ENCODE measurements at regions not wholly inside any gene's neighbourhood (a gene's known extent, or its start where the extent isn't known, plus 50 kb on each side); places are given as distances from the start of the nearest gene placed in this dataset.
A peak's percentile ranks its signal among the peaks of the same experiment; 100 is the strongest.

GRCh38 chr17:77009877-77010276 lies 130.9 kb upstream of the SEC14L1 start:
- 86% methylated on average over 2 of the region's 2 CpGs for WGBS
- no peaks in the 10 kb centered on the region for H3K4me1 ChIP-seq (replicated peaks)
- H3K36me3 ChIP-seq, result no peaks in the 10 kb centered on the region
- H3K4me3 ChIP-seq, result no peak overlapping the region
- DNase-seq (ENCODE audit: low spot score), result no peak
- intact Hi-C loops (cut with DNase I), result no loop called here
- H3K9me3 ChIP-seq, result no peaks in the 10 kb centered on the region
- no peak for TF ChIP-seq POLR2A (IDR thresholded peaks at IDR 0.05)
- TF ChIP-seq, protein P1, sequence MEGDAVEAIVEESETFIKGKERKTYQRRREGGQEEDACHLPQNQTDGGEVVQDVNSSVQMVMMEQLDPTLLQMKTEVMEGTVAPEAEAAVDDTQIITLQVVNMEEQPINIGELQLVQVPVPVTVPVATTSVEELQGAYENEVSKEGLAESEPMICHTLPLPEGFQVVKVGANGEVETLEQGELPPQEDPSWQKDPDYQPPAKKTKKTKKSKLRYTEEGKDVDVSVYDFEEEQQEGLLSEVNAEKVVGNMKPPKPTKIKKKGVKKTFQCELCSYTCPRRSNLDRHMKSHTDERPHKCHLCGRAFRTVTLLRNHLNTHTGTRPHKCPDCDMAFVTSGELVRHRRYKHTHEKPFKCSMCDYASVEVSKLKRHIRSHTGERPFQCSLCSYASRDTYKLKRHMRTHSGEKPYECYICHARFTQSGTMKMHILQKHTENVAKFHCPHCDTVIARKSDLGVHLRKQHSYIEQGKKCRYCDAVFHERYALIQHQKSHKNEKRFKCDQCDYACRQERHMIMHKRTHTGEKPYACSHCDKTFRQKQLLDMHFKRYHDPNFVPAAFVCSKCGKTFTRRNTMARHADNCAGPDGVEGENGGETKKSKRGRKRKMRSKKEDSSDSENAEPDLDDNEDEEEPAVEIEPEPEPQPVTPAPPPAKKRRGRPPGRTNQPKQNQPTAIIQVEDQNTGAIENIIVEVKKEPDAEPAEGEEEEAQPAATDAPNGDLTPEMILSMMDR (IDR thresholded peaks at IDR 0.05), result no peak
- no peak for TF ChIP-seq POLR2AphosphoS5 (IDR thresholded peaks at IDR 0.05)
- H3K27ac ChIP-seq, result no peak overlapping the region
- H3K27me3 ChIP-seq (replicated peaks; ENCODE audit: insufficient read depth), result no peaks in the 10 kb centered on the region

DNA sequence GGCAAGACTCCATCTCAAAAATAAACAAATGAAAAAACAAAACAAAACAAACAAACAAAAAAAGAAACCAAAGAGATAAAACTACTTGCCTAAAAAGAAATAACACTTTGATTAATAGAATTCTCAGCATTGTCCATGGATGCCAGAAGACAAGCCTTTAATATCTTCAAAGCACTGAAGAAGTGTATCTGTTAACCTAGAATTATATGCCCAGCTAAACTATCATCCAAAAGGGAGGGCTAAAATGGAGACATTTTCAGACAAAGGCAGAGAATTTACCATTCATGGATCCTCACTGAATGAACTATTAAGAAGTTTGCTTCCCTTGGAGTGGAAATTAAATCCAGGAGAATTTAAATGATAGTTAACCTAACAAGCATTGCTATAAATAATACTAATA lies 130.1 kb upstream of the SEC14L1 start:
- Histone ChIP-seq H3K36me3 (no peaks in the 10 kb centered on the region), H3K27me3 (replicated peaks; ENCODE audit: insufficient read depth) (no peaks in the 10 kb centered on the region), H3K27ac (no peak overlapping the region), H3K4me1 (replicated peaks) (no peaks in the 10 kb centered on the region), H3K9me3 (no peaks in the 10 kb centered on the region), H3K4me3 (no peak overlapping the region)
- no peak for DNase-seq (ENCODE audit: low spot score)
- intact Hi-C loops (cut with DNase I), result no loop called here
- TF ChIP-seq, protein P1 (IDR thresholded peaks at IDR 0.05), result no peak
- TF ChIP-seq POLR2A (IDR thresholded peaks at IDR 0.05) (no peak), POLR2AphosphoS5 (IDR thresholded peaks at IDR 0.05) (no peak)

DNA sequence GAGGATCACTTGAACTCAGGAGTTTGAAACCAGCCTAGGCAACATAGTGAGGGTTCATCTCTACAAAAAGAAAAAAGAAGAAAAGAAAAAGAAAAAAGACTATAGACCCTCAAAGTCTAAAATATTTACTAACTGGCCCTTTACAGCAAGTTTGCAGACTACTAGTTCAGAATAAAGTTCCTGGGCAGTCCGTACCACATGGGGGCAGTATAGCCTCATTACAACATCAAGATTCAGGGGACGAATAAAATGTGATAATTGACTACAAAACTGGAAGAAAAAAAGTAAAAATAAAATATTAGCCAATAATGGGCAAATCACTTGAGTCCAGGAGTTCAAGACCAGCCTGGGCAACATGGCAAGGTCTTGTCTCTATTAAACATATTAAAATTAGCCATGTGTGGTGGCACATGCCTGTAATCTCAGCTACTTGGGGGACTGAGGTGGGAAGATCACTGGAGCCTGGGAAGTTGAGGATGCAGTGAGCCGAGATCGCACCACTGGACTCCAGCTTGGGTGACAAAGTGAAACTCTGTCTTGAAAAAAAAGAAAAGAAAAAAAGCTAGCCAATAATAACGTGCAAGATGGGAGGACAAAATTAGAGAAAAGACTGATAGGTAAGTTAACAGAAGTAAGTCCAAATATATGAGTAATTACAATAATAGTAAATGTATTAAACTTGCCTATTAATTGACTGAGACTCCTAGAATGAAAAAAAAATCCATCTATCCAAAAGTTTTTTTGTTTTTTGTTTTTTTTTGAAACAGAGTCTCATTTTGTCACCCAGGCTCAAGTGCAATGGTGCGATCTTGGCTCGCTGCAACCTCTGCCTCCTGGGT lies 129.4 kb upstream of the SEC14L1 start:
- peak; percentile 10 for DNase-seq (ENCODE audit: low spot score)
- 64% methylated on average over 7 of the region's 7 CpGs for WGBS
- H3K4me3 ChIP-seq, result no peak overlapping the region
- no peaks in the 10 kb centered on the region for H3K36me3 ChIP-seq
- H3K9me3 ChIP-seq, result no peaks in the 10 kb centered on the region
- intact Hi-C loops (cut with DNase I), result no loop called here
- no peaks in the 10 kb centered on the region for H3K4me1 ChIP-seq (replicated peaks)
- H3K27ac ChIP-seq, result no peak overlapping the region
- TF ChIP-seq POLR2A (IDR thresholded peaks at IDR 0.05), result no peak
- TF ChIP-seq, protein P1 (IDR thresholded peaks at IDR 0.05), result peak in 3 of 4 experiments; percentile 30 to 42 (median 41)
- no peak for TF ChIP-seq POLR2AphosphoS5 (IDR thresholded peaks at IDR 0.05)
- H3K27me3 ChIP-seq (replicated peaks; ENCODE audit: insufficient read depth), result no peaks in the 10 kb centered on the region

GRCh38 chr17:77018504-77018903 lies 122.3 kb upstream of the SEC14L1 start:
- Histone ChIP-seq H3K27ac (no peak overlapping the region), H3K4me3 (no peak overlapping the region), H3K9me3 (no peaks in the 10 kb centered on the region), H3K27me3 (replicated peaks; ENCODE audit: insufficient read depth) (no peaks in the 10 kb centered on the region), H3K36me3 (no peaks in the 10 kb centered on the region), H3K4me1 (replicated peaks) (no peaks in the 10 kb centered on the region)
- intact Hi-C loops (cut with DNase I), result no loop called here
- no peak for DNase-seq (ENCODE audit: low spot score)
- TF ChIP-seq POLR2AphosphoS5 (IDR thresholded peaks at IDR 0.05) (no peak), POLR2A (IDR thresholded peaks at IDR 0.05) (no peak)
- TF ChIP-seq, protein P1 (IDR thresholded peaks at IDR 0.05), result no peak
- WGBS, result 59% methylated on average over 5 of the region's 5 CpGs

GRCh38 chr17:77019893-77020379 lies 120.8 kb upstream of the SEC14L1 start:
- intact Hi-C loops (cut with DNase I), result loop anchor here (10.0 kb wide), 1 partner anchor 685 kb away; no protein-coding TSS in a partner anchor
- Histone ChIP-seq H3K4me1 (replicated peaks) (no peaks in the 10 kb centered on the region), H3K9me3 (no peaks in the 10 kb centered on the region), H3K4me3 (no peak overlapping the region), H3K27me3 (replicated peaks; ENCODE audit: insufficient read depth) (no peaks in the 10 kb centered on the region), H3K27ac (no peak overlapping the region), H3K36me3 (no peaks in the 10 kb centered on the region)
- TF ChIP-seq, protein P1 (IDR thresholded peaks at IDR 0.05), result no peak
- TF ChIP-seq POLR2AphosphoS5 (IDR thresholded peaks at IDR 0.05) (no peak), POLR2A (IDR thresholded peaks at IDR 0.05) (no peak)
- DNase-seq (ENCODE audit: low spot score), result no peak
- 52% methylated on average over 12 of the region's 12 CpGs for WGBS
